H1 (cell line): ENCODE measurements at regions not wholly inside any gene's neighbourhood (a gene's known extent, or its start where the extent isn't known, plus 50 kb on each side); places are given as distances from the start of the nearest gene placed in this dataset.

Source experiments
- CHD7 ChIP-seq: fragments of 300-600 bp; sonication (generic); IDR thresholded peaks from 2 replicates; pipeline ENCODE4 v1.7.1; 2012; ENCODE audit warnings: low read length, moderate library complexity, mild to moderate bottlenecking, inconsistent platforms; ENCODE audit not compliant: insufficient replicate concordance
- FOSL1 ChIP-seq: IDR thresholded peaks from 2 replicates; pipeline ENCODE4 v1.6.1; 2011; ENCODE audit warnings: mild to moderate bottlenecking, low read depth, low read length, moderate library complexity; ENCODE audit not compliant: insufficient read depth
- JUND ChIP-seq: IDR thresholded peaks from 2 replicates; pipeline ENCODE4 v1.6.1; 2011; ENCODE audit warnings: mild to moderate bottlenecking, improper control_type of control experiment, low read length
- KDM5A ChIP-seq: fragments of 200-600 bp; IDR thresholded peaks from 2 replicates; pipeline ENCODE4 v1.7.1; 2012; ENCODE audit warnings: mild to moderate bottlenecking, low read length, inconsistent platforms, mixed read lengths
- RNF2 ChIP-seq: fragments of 200-900, 300-1000 bp; sonication (generic); IDR thresholded peaks from 2 replicates; pipeline ENCODE4 v1.7.1; 2016; ENCODE audit warnings: borderline replicate concordance, low read depth, mild to moderate bottlenecking, antibody characterized with exemption, low read length; ENCODE audit not compliant: poor library complexity, severe bottlenecking; ENCODE audit errors: missing control alignments
- TBP ChIP-seq: IDR thresholded peaks from 2 replicates; pipeline ENCODE4 v1.6.1; 2011; ENCODE audit warnings: low read depth, low read length, improper control_type of control experiment

DNA sequence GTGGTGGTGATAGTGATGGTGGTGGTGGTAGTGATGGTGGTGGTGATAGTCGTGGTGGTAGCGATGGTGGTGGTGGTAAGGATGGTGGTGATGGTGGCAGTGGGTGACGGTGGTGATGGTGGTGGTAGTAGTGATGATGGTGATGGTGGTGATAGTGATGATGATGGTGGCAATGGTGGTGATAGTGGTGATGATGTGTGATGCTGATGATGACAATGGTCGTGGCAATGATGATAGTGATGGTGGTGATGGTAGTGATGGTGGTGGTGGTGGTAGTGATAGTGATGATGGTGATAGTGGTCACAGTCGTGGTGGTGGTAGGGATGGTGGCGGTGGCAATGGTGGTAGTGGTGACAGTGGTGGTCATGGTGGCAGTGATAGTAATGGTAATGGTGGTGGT is 243.9 kb upstream of the RAB6C start (continued):
- TF ChIP-seq CHD7 (no peak), TBP (no peak), FOSL1 (no peak), RNF2 (no peak), KDM5A (no peak), JUND (no peak)
